PC-3 (cell line): ENCODE measurements at regions not wholly inside any gene's neighbourhood (a gene's known extent, or its start where the extent isn't known, plus 50 kb on each side); places are given as distances from the start of the nearest gene placed in this dataset.

ENCODE experiments used
- ATAC-seq: fragments of 200-7000 bp; cut with Tn5 transposase; 2 replicates; pipeline ENCODE4 v1.9.1; 2020; ENCODE audit warnings: mild to moderate bottlenecking, moderate library complexity
- BruUV-seq: library from RNA; stranded (reverse); fragments of 400-500 nt; replicated peaks from 2 replicates; lab custom pipeline; 2021; lab: Mats Ljungman, UMichigan
- CTCF ChIA-PET: fragments of 300-600 bp; sonication (Branson Sonifier 250); formaldehyde crosslinking; loops from one replicate; lab custom pipeline; 2022; ENCODE audit warnings: antibody characterized with exemption; lab: Charles Lee
- POLR2A ChIA-PET: fragments of 300-600 bp; sonication (Branson Sonifier 250); formaldehyde crosslinking; loops from one replicate; lab custom pipeline; 2022; ENCODE audit warnings: antibody characterized with exemption; ENCODE audit not compliant: unreplicated experiment; lab: Charles Lee
- DNase-seq: peaks from one replicate; pipeline ENCODE4 v3.0.0-alpha.2; 2015
- H2AFZ ChIP-seq: fragments of 300-600 bp; sonication (generic); 2 replicates; pipeline ENCODE4 v1.6.0; 2016; ENCODE audit warnings: antibody characterized with exemption, low read length
- H3F3A ChIP-seq: fragments of 300-600 bp; sonication (generic); one replicate; pipeline ENCODE4 v1.6.0; 2017; ENCODE audit warnings: antibody characterized with exemption, low read length, control low read depth, mild to moderate bottlenecking; ENCODE audit not compliant: unreplicated experiment
- H3K27ac ChIP-seq: fragments of 300-600 bp; sonication (generic); 2 replicates; pipeline ENCODE4 v1.5.1; 2016; ENCODE audit warnings: mild to moderate bottlenecking, low read length
- H3K27me3 ChIP-seq: fragments of 300-600 bp; sonication (generic); 2 replicates; pipeline ENCODE4 v1.6.1; 2016; ENCODE audit warnings: low read length, mixed read lengths
- H3K36me3 ChIP-seq: fragments of 300-600 bp; sonication (generic); 2 replicates; pipeline ENCODE4 v1.6.1; 2016; ENCODE audit warnings: low read depth, mixed run types, low read length, mixed read lengths
- H3K4me1 ChIP-seq: fragments of 300-600 bp; sonication (generic); 2 replicates; pipeline ENCODE4 v1.5.1; 2016; ENCODE audit warnings: low read length; ENCODE audit not compliant: insufficient read depth
- H3K4me2 ChIP-seq: fragments of 300-600 bp; sonication (generic); 2 replicates; pipeline ENCODE4 v1.6.0; 2016; ENCODE audit warnings: low read length
- H3K4me3 ChIP-seq: fragments of 300-600 bp; sonication (generic); 2 replicates; pipeline ENCODE4 v1.5.1; 2016; ENCODE audit warnings: mild to moderate bottlenecking, low read length, mixed read lengths
- H3K79me2 ChIP-seq: fragments of 300-600 bp; sonication (generic); 2 replicates; pipeline ENCODE4 v1.6.1; 2017; ENCODE audit warnings: low read length, mixed read lengths
- H3K9ac ChIP-seq: fragments of 300-600 bp; sonication (generic); 2 replicates; pipeline ENCODE4 v1.6.0; 2016; ENCODE audit warnings: mild to moderate bottlenecking, low read length
- H3K9me2 ChIP-seq: fragments of 300-600 bp; sonication (generic); replicated peaks from 2 replicates; pipeline ENCODE4 v1.6.1; 2016; ENCODE audit warnings: mixed run types, low read length, mixed read lengths
- H3K9me3 ChIP-seq: fragments of 300-600 bp; sonication (generic); 2 replicates; pipeline ENCODE4 v1.6.1; 2016; ENCODE audit warnings: low read length, mixed read lengths
- H4K20me1 ChIP-seq: fragments of 300-600 bp; sonication (generic); 2 replicates; pipeline ENCODE4 v1.6.1; 2016; ENCODE audit warnings: low read length, mixed read lengths
- CTCF ChIP-seq: fragments of 300-600 bp; sonication (generic); conservative IDR thresholded peaks from 2 replicates; pipeline ENCODE4 v1.5.1; 2017; ENCODE audit warnings: antibody characterized with exemption, low read depth, mild to moderate bottlenecking, low read length
- EZH2 ChIP-seq: fragments of 300-600 bp; sonication (generic); IDR thresholded peaks from one replicate; pipeline ENCODE4 v1.6.1; 2017; ENCODE audit warnings: antibody characterized with exemption, mild to moderate bottlenecking, low read length; ENCODE audit not compliant: unreplicated experiment
- EZH2phosphoT487 ChIP-seq: fragments of 300-600 bp; sonication (generic); IDR thresholded peaks from 2 replicates; pipeline ENCODE4 v1.6.1; 2018; ENCODE audit warnings: mild to moderate bottlenecking, antibody characterized with exemption, low read length, borderline replicate concordance
- intact Hi-C: fragments of 100-400 bp; cut with micrococcal nuclease; formaldehyde crosslinking; loops from 2 replicates; pipeline ENCODE4 v1.9.0; 2023

DNA sequence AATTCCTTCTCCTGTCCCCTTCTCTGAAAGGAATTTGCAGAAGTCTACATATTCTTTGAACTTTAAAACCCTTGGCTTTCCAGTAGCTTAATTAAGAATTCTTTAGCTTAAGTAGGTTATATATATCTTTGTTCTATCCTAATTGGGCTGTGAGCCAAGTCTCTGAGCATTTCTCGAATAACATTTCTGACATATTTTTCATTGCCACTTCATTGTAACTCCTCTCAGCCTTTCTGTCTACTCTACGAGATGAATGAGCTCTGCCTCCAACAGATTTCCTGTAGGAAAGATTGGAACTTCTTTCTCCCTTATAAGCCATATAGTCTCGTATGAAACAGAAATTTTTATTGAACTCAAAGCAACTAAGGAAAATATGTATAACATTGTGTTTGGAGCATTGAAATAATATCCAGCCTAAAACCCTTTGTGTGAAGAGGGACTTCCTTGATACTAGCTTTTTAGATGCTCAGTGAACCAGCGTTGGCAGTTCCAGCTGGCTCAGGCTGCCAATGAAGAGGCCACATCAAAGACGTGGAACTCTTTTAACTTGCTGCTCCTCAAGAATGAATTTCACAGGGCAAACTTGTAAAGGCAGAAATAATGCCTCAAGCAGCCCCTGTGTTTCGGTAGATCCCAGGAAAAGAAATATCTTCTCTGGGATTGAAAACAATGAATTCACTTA, 87.7 kb upstream of the NOX3 start:
- no peaks in the 10 kb centered on the region for H3K9me3 ChIP-seq
- no peaks in the 10 kb centered on the region for H3K27me3 ChIP-seq
- H3K4me2 ChIP-seq, result no peak overlapping the region
- intact Hi-C loops, result no loop called here
- H3K9ac ChIP-seq, result no peak overlapping the region
- H3K9me2 ChIP-seq, result no peaks in the 10 kb centered on the region
- no peak overlapping the region for H3K27ac ChIP-seq
- POLR2A ChIA-PET, result no interaction called here
- BruUV-seq, result no TSS peak
- H4K20me1 ChIP-seq, result no peaks in the 10 kb centered on the region
- no peak for DNase-seq
- no peaks in the 10 kb centered on the region for H3F3A ChIP-seq
- CTCF ChIA-PET, result no interaction called here
- TF ChIP-seq EZH2 (no peak), CTCF (no peak), EZH2phosphoT487 (no peak)
- H2AFZ ChIP-seq, result no peak overlapping the region
- ATAC-seq, result no peak
- no peaks in the 10 kb centered on the region for H3K36me3 ChIP-seq
- no peaks in the 10 kb centered on the region for H3K79me2 ChIP-seq
- H3K4me3 ChIP-seq, result no peak overlapping the region
- no peaks in the 10 kb centered on the region for H3K4me1 ChIP-seq

GRCh38 chr6:155542036-155542435, 86.4 kb upstream of the NOX3 start:
- intact Hi-C loops, result no loop called here

More at GRCh38 chr6:155542036-155542435, 86.4 kb upstream of the NOX3 start:
- BruUV-seq, result no TSS peak
- CTCF ChIA-PET, result no interaction called here
- Histone ChIP-seq H3F3A (no peaks in the 10 kb centered on the region), H3K27me3 (no peaks in the 10 kb centered on the region), H3K27ac (no peak overlapping the region), H3K4me3 (no peak overlapping the region), H3K4me2 (no peak overlapping the region), H3K79me2 (no peaks in the 10 kb centered on the region), H3K9me2 (no peaks in the 10 kb centered on the region), H3K9me3 (no peaks in the 10 kb centered on the region), H4K20me1 (no peaks in the 10 kb centered on the region), H3K9ac (no peak overlapping the region), H3K4me1 (no peaks in the 10 kb centered on the region), H3K36me3 (no peaks in the 10 kb centered on the region), H2AFZ (no peak overlapping the region)
- POLR2A ChIA-PET, result no interaction called here
- no peak for TF ChIP-seq CTCF
- TF ChIP-seq EZH2, result no peak
- TF ChIP-seq EZH2phosphoT487, result no peak
- DNase-seq (no peak), ATAC-seq (no peak)
